GM12865 (cell line): ENCODE measurements at regions not wholly inside any gene's neighbourhood (a gene's known extent, or its start where the extent isn't known, plus 50 kb on each side); places are given as distances from the start of the nearest gene placed in this dataset.
"Not testable (repeated sequence)": the region's sequence is repeated elsewhere in the genome, so short reads cannot be mapped to it uniquely, and the experiment has no call there.

Source experiments
- DNase-seq: peaks from one replicate; pipeline ENCODE4 v3.0.0; 2010; ENCODE audit warnings: low read depth
- H3K4me3 ChIP-seq: 2 replicates; pipeline ENCODE4 v1.5.1; 2011; ENCODE audit warnings: mild to moderate bottlenecking, low read depth, low read length, control low read depth
- TF ChIP-seq, protein P1 (sequence below): IDR thresholded peaks from 2 replicates; pipeline ENCODE4 v1.5.1; 2011; ENCODE audit warnings: low read length, control low read depth, low read depth, inconsistent platforms; ENCODE audit not compliant: insufficient read depth; ENCODE audit errors: missing control alignments

DNA sequence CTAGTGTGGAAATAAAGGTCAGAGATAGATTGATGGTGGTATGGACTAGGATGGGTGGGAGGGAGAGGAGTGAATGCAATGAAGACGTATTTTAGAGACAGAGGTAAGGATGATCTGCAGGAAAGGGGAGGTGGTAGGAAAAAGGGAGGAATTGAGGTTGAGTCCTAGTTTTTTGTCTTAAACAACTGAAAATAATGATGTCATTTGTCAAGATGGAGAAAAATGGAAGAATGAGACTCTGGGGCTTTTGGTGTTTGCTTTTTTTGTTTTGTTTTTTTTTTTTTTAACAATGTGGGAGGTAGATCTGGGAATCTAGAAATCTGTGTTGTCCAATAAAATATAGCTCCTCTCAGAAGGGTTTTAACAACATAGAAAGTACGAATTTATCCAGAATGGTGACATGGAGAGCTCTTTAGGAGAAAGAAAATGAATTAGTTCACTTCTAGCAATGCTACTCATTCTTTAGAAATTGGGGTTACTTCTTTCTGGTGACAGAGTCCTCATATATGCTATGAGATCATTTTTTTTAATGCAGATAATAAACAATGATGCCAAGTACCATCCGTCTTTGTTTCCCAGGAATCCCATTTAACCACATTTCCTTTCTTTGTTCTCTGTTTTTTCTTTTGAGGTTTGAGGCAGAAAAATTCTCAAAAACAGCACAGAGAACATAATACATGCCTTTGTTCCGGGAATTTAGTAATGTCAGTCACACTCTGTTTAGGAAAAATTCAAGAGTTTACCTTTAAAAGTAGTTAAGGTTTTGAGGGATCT, 225.3 kb upstream of the COX10 start:
- DNase-seq, result no peak
- no peak overlapping the region for H3K4me3 ChIP-seq
- TF ChIP-seq, protein P1, sequence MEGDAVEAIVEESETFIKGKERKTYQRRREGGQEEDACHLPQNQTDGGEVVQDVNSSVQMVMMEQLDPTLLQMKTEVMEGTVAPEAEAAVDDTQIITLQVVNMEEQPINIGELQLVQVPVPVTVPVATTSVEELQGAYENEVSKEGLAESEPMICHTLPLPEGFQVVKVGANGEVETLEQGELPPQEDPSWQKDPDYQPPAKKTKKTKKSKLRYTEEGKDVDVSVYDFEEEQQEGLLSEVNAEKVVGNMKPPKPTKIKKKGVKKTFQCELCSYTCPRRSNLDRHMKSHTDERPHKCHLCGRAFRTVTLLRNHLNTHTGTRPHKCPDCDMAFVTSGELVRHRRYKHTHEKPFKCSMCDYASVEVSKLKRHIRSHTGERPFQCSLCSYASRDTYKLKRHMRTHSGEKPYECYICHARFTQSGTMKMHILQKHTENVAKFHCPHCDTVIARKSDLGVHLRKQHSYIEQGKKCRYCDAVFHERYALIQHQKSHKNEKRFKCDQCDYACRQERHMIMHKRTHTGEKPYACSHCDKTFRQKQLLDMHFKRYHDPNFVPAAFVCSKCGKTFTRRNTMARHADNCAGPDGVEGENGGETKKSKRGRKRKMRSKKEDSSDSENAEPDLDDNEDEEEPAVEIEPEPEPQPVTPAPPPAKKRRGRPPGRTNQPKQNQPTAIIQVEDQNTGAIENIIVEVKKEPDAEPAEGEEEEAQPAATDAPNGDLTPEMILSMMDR, result no peak

GRCh38 chr17:13851889-13852288, 217.4 kb upstream of the COX10 start:
- no peak overlapping the region for H3K4me3 ChIP-seq
- no peak for DNase-seq
- TF ChIP-seq, protein P1, result no peak

GRCh38 chr17:13855730-13856129, 213.6 kb upstream of the COX10 start:
- not testable (repeated sequence) for H3K4me3 ChIP-seq, DNase-seq

- no peak overlapping the region for H3K4me3 ChIP-seq
- no peak for DNase-seq
- TF ChIP-seq, protein P1, result no peak
Measured at GRCh38 chr17:13862346-13862745, 207.0 kb upstream of the COX10 start.

- TF ChIP-seq, protein P1, result no peak
- DNase-seq, result no peak
- H3K4me3 ChIP-seq, result no peak overlapping the region
Measured at GRCh38 chr17:13863436-13863835, 205.9 kb upstream of the COX10 start.

DNA sequence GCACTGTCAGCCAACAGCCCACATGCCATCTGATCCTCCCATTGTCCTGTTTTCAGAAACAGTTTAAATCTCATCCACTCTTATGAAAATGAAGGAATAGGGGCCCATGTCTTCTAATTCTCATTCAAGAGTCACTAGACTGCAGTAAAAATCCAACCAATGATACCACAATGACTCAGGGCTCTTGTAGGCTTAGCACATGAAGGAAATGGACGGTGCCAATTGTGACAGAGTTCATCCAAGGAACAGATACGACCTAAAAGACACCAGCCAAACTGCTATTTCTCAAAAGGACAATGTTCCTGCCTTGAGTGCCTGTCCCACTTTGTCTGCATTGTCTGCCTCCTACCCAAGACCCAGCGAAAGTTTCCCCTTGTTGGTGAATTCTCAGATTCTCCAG, 204.8 kb upstream of the COX10 start:
- no peak for DNase-seq
- TF ChIP-seq, protein P1, result no peak
- no peak overlapping the region for H3K4me3 ChIP-seq

DNA sequence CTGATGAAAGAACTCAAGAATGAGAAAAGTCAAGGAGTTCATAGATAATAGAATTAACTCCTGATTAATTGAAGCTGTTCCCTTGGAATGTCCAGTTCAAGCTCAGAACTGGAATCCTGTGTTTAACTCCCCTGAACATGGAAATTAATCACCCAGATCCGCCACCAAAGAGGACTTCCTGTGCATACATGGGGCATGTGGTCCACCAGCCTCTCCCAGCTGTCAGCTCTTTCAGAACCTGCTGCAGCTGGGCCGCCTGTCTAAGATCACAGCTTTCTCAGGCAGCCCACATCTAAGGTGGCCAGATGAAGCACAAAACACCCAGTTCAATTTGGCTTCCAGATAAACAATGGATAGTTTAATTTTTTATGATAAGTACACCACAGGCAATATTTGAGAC, 203.7 kb upstream of the COX10 start:
- TF ChIP-seq, protein P1, result no peak
- H3K4me3 ChIP-seq, result no peak overlapping the region
- DNase-seq, result peak; percentile 5
